Osteocyte (in vitro differentiated cells): ENCODE measurements at regions not wholly inside any gene's neighbourhood (a gene's known extent, or its start where the extent isn't known, plus 50 kb on each side); places are given as distances from the start of the nearest gene placed in this dataset.
"Not testable (repeated sequence)": the region's sequence is repeated elsewhere in the genome, so short reads cannot be mapped to it uniquely, and the experiment has no call there.

Experiments
- DNase-seq: peaks from one replicate; pipeline ENCODE4 v3.0.0; 2021; ENCODE audit warnings: mixed read lengths; ENCODE audit not compliant: unreplicated experiment; ENCODE audit errors: extremely low spot score
- H3K27ac Mint-ChIP-seq: one replicate; pipeline ENCODE4 v1.8.0; 2021; ENCODE audit warnings: mild to moderate bottlenecking, mixed read lengths; ENCODE audit not compliant: unreplicated experiment
- H3K27me3 Mint-ChIP-seq: one replicate; pipeline ENCODE4 v1.8.0; 2021; ENCODE audit warnings: mixed read lengths; ENCODE audit not compliant: unreplicated experiment
- H3K36me3 Mint-ChIP-seq: one replicate; pipeline ENCODE4 v1.8.0; 2021; ENCODE audit warnings: mixed read lengths; ENCODE audit not compliant: unreplicated experiment
- H3K4me1 Mint-ChIP-seq: one replicate; pipeline ENCODE4 v1.8.0; 2021; ENCODE audit warnings: mixed read lengths; ENCODE audit not compliant: unreplicated experiment
- H3K4me3 Mint-ChIP-seq: one replicate; pipeline ENCODE4 v1.8.0; 2021; ENCODE audit warnings: mild to moderate bottlenecking, moderate library complexity, mixed read lengths; ENCODE audit not compliant: unreplicated experiment
- H3K9me3 Mint-ChIP-seq: one replicate; pipeline ENCODE4 v1.8.0; 2021; ENCODE audit warnings: mixed read lengths; ENCODE audit not compliant: unreplicated experiment
- CTCF ChIP-seq: fragments of 200-600 bp; sonication (generic); IDR thresholded peaks from 2 replicates; pipeline ENCODE4 v1.5.0; 2021; ENCODE audit warnings: antibody characterized with exemption, mild to moderate bottlenecking, moderate library complexity

- Mint-ChIP-seq H3K4me3 (no peak overlapping the region), H3K27ac (no peak overlapping the region), H3K36me3 (no peaks in the 10 kb centered on the region), H3K27me3 (no peaks in the 10 kb centered on the region), H3K9me3 (peaks cover 44% of the 10 kb centered on the region), H3K4me1 (no peaks in the 10 kb centered on the region)
- DNase-seq: no peak
- no peak for TF ChIP-seq CTCF
These were observed 109.9 kb upstream of the ANKRD30A start for GRCh38 chr10:37015498-37015897.

- Mint-ChIP-seq H3K4me3 (no peak overlapping the region), H3K4me1 (no peaks in the 10 kb centered on the region), H3K27ac (no peak overlapping the region), H3K27me3 (no peaks in the 10 kb centered on the region), H3K36me3 (no peaks in the 10 kb centered on the region), H3K9me3 (peaks cover 43% of the 10 kb centered on the region)
- TF ChIP-seq CTCF: no peak
- DNase-seq: no peak
These were observed 114.7 kb upstream of the ANKRD30A start for GRCh38 chr10:37010741-37011140.

- peaks cover 34% of the 10 kb centered on the region for H3K9me3 Mint-ChIP-seq
- H3K27ac Mint-ChIP-seq, H3K4me1 Mint-ChIP-seq, DNase-seq, H3K27me3 Mint-ChIP-seq, H3K4me3 Mint-ChIP-seq, H3K36me3 Mint-ChIP-seq: not testable (repeated sequence)
These were observed 117.1 kb upstream of the ANKRD30A start for GRCh38 chr10:37008276-37008675.

GRCh38 chr10:37003126-37003525 lies 122.3 kb upstream of the ANKRD30A start:
- Mint-ChIP-seq H3K4me1 (no peaks in the 10 kb centered on the region), H3K27ac (no peak overlapping the region), H3K9me3 (peaks cover 36% of the 10 kb centered on the region), H3K4me3 (no peak overlapping the region), H3K36me3 (no peaks in the 10 kb centered on the region), H3K27me3 (no peaks in the 10 kb centered on the region)
- no peak for DNase-seq
- TF ChIP-seq CTCF: no peak

GRCh38 chr10:36995806-36996205 lies 129.6 kb upstream of the ANKRD30A start:
- not testable (repeated sequence) for DNase-seq, H3K4me1 Mint-ChIP-seq, H3K27me3 Mint-ChIP-seq, H3K4me3 Mint-ChIP-seq, H3K27ac Mint-ChIP-seq, H3K36me3 Mint-ChIP-seq
- H3K9me3 Mint-ChIP-seq: peaks cover 48% of the 10 kb centered on the region

GRCh38 chr10:36994886-36995285 lies 130.5 kb upstream of the ANKRD30A start:
- no peak overlapping the region for H3K4me3 Mint-ChIP-seq
- TF ChIP-seq CTCF: no peak
- DNase-seq: no peak

More at GRCh38 chr10:36994886-36995285, 130.5 kb upstream of the ANKRD30A start:
- Mint-ChIP-seq H3K9me3 (peaks cover 49% of the 10 kb centered on the region), H3K4me1 (no peaks in the 10 kb centered on the region), H3K27ac (no peak overlapping the region), H3K27me3 (no peaks in the 10 kb centered on the region), H3K36me3 (no peaks in the 10 kb centered on the region)
